Choroid plexus epithelial cell (primary cell): ENCODE measurements at regions not wholly inside any gene's neighbourhood (a gene's known extent, or its start where the extent isn't known, plus 50 kb on each side); places are given as distances from the start of the nearest gene placed in this dataset.

Source experiments
- DNase-seq: peaks from one replicate; pipeline ENCODE4 v3.0.0-alpha.2; 2010; ENCODE audit warnings: low read depth
- H3K4me3 ChIP-seq: 2 replicates; pipeline ENCODE4 v1.5.1; 2011; ENCODE audit warnings: low read depth, mild to moderate bottlenecking, control low read depth, low read length, moderate library complexity
- CTCF ChIP-seq: conservative IDR thresholded peaks from 2 replicates; pipeline ENCODE4 v1.5.1; 2011; ENCODE audit warnings: low read depth, mild to moderate bottlenecking, control low read depth, inconsistent platforms, low read length, moderate library complexity

- no peak for DNase-seq
- TF ChIP-seq CTCF: no peak
- no peak overlapping the region for H3K4me3 ChIP-seq
These were observed 415.9 kb upstream of the SULF2 start for GRCh38 chr20:48201188-48201587.

GRCh38 chr20:48198929-48199451 lies 413.7 kb upstream of the SULF2 start:
- H3K4me3 ChIP-seq: no peak overlapping the region
- no peak for DNase-seq
- no peak for TF ChIP-seq CTCF

- DNase-seq: no peak
These were observed 411.8 kb upstream of the SULF2 start for GRCh38 chr20:48197066-48197465.

GRCh38 chr20:48196486-48196885 lies 411.2 kb upstream of the SULF2 start:
- no peak for DNase-seq
- TF ChIP-seq CTCF: no peak
- no peak overlapping the region for H3K4me3 ChIP-seq

More at GRCh38 chr20:48197066-48197465, 411.8 kb upstream of the SULF2 start:
- TF ChIP-seq CTCF: no peak
- H3K4me3 ChIP-seq: no peak overlapping the region

- no peak for DNase-seq
- TF ChIP-seq CTCF: no peak
- no peak overlapping the region for H3K4me3 ChIP-seq
These were observed 410.7 kb upstream of the SULF2 start for GRCh38 chr20:48196001-48196400.

- H3K4me3 ChIP-seq: no peak overlapping the region
- no peak for TF ChIP-seq CTCF
- no peak for DNase-seq
These were observed 410.0 kb upstream of the SULF2 start for GRCh38 chr20:48195121-48195870.

GRCh38 chr20:48194583-48194982 lies 409.3 kb upstream of the SULF2 start:
- no peak for TF ChIP-seq CTCF
- DNase-seq: no peak
- no peak overlapping the region for H3K4me3 ChIP-seq
